Activated CD8-positive, alpha-beta memory T cell treated with anti-CD3 and anti-CD28 coated beads, Interleukin-2, amount 50 U/mL, for 4 hours (primary cell): ENCODE measurements at regions not wholly inside any gene's neighbourhood (a gene's known extent, or its start where the extent isn't known, plus 50 kb on each side); places are given as distances from the start of the nearest gene placed in this dataset.
"Not testable (repeated sequence)": the region's sequence is repeated elsewhere in the genome, so short reads cannot be mapped to it uniquely, and the experiment has no call there.

Experiments used
- DNase-seq: peaks from one replicate; pipeline ENCODE4 v3.0.0-alpha.2; 2020

GRCh38 chr10:8396675-8397074, 342.2 kb downstream of the GATA3 start:
- DNase-seq = no peak

GRCh38 chr10:8398771-8399170, 344.3 kb downstream of the GATA3 start:
- no peak for DNase-seq

GRCh38 chr10:8400151-8400550, 345.7 kb downstream of the GATA3 start:
- no peak for DNase-seq

- DNase-seq = no peak
Observed at GRCh38 chr10:8400892-8401291, 346.4 kb downstream of the GATA3 start.

- no peak for DNase-seq
Observed at GRCh38 chr10:8401531-8401930, 347.0 kb downstream of the GATA3 start.

- DNase-seq = no peak
Observed at GRCh38 chr10:8402576-8402975, 348.1 kb downstream of the GATA3 start.

GRCh38 chr10:8403711-8404371, 349.4 kb downstream of the GATA3 start:
- no peak for DNase-seq

- no peak for DNase-seq
Observed at GRCh38 chr10:8404721-8405120, 350.2 kb downstream of the GATA3 start.

GRCh38 chr10:8405596-8405995, 351.1 kb downstream of the GATA3 start:
- no peak for DNase-seq

GRCh38 chr10:8407501-8408021, 353.1 kb downstream of the GATA3 start:
- DNase-seq = no peak

- DNase-seq = no peak
Observed at GRCh38 chr10:8410506-8410905, 356.0 kb downstream of the GATA3 start.

GRCh38 chr10:8412541-8412940, 358.1 kb downstream of the GATA3 start:
- DNase-seq = no peak

- not testable (repeated sequence) for DNase-seq
Observed at GRCh38 chr10:8415029-8415428, 360.5 kb downstream of the GATA3 start.

GRCh38 chr10:8416192-8416701, 361.8 kb downstream of the GATA3 start:
- peak; percentile 23 for DNase-seq

GRCh38 chr10:8416760-8417159, 362.3 kb downstream of the GATA3 start:
- no peak for DNase-seq

- no peak for DNase-seq
Observed at GRCh38 chr10:8417631-8418030, 363.1 kb downstream of the GATA3 start.

GRCh38 chr10:8418631-8419030, 364.1 kb downstream of the GATA3 start:
- DNase-seq = no peak

GRCh38 chr10:8420182-8420581, 365.7 kb downstream of the GATA3 start:
- no peak for DNase-seq

- no peak for DNase-seq
Observed at GRCh38 chr10:8424555-8425211, 370.2 kb downstream of the GATA3 start.

GRCh38 chr10:8428654-8429053, 374.2 kb downstream of the GATA3 start:
- no peak for DNase-seq

GRCh38 chr10:8430321-8430720, 375.8 kb downstream of the GATA3 start:
- DNase-seq = no peak

GRCh38 chr10:8431511-8431910, 377.0 kb downstream of the GATA3 start:
- DNase-seq = no peak

- DNase-seq = no peak
Observed at GRCh38 chr10:8435186-8436055, 380.9 kb downstream of the GATA3 start.
